PFSK-1 (cell line): ENCODE measurements at regions not wholly inside any gene's neighbourhood (a gene's known extent, or its start where the extent isn't known, plus 50 kb on each side); places are given as distances from the start of the nearest gene placed in this dataset.
A peak's percentile ranks its signal among the peaks of the same experiment; 100 is the strongest.

ENCODE experiments used
- FOXP2 ChIP-seq: optimal IDR thresholded peaks from 2 replicates; pipeline ENCODE3; 2011; ENCODE audit warnings: borderline replicate concordance, control low read depth, inconsistent platforms; ENCODE audit not compliant: insufficient read depth; ENCODE audit errors: extremely low read length, extremely low read depth
- POLR2AphosphoS5 ChIP-seq: IDR thresholded peaks from 2 replicates; pipeline ENCODE4 v1.6.1; 2012; ENCODE audit warnings: low read depth, mild to moderate bottlenecking, control low read depth, low read length, moderate library complexity
- REST ChIP-seq, 2 experiments: IDR thresholded peaks; 2 replicates each; pipeline versions ENCODE4 v1.6.1 to v1.8.0; 2011 to 2012; ENCODE audit warnings: low read depth in 2 of 2, low read length in 2 of 2, control low read depth in 1 of 2, inconsistent platforms in 1 of 2, mild to moderate bottlenecking in 1 of 2, moderate library complexity in 1 of 2; ENCODE audit not compliant: insufficient read depth in 1 of 2
- SIN3A ChIP-seq: IDR thresholded peaks from 2 replicates; pipeline ENCODE4 v1.6.1; 2012; ENCODE audit warnings: mild to moderate bottlenecking, low read length, moderate library complexity, borderline replicate concordance; ENCODE audit not compliant: insufficient read depth
- TAF1 ChIP-seq: IDR thresholded peaks from 2 replicates; pipeline ENCODE4 v1.6.1; 2012; ENCODE audit warnings: low read length, control low read depth, borderline replicate concordance; ENCODE audit not compliant: insufficient read depth

- TF ChIP-seq POLR2AphosphoS5 (no peak), SIN3A (no peak), REST (IDR thresholded peaks at IDR 0.05; ENCODE audit: insufficient read depth in 1 of 2, low read depth in 2 of 2, low read length in 2 of 2) (no peak), FOXP2 (no peak), TAF1 (no peak)
Measured at GRCh38 chrX:96403446-96403845, 281.2 kb upstream of the DIAPH2 start.

- TF ChIP-seq FOXP2 (no peak), POLR2AphosphoS5 (no peak), SIN3A (no peak), TAF1 (no peak), REST (IDR thresholded peaks at IDR 0.05; ENCODE audit: insufficient read depth in 1 of 2, low read depth in 2 of 2, low read length in 2 of 2) (no peak)
Measured at GRCh38 chrX:96405842-96406241, 278.8 kb upstream of the DIAPH2 start.

- TF ChIP-seq REST (IDR thresholded peaks at IDR 0.05; ENCODE audit: insufficient read depth in 1 of 2, low read depth in 2 of 2, low read length in 2 of 2) (no peak), FOXP2 (no peak), TAF1 (no peak), SIN3A (no peak), POLR2AphosphoS5 (no peak)
Measured at GRCh38 chrX:96407072-96407471, 277.6 kb upstream of the DIAPH2 start.

GRCh38 chrX:96407501-96407900 is 277.1 kb upstream of the DIAPH2 start:
- TF ChIP-seq TAF1 (peak; percentile 43; the same call in 1 of the 2 replicates), REST (IDR thresholded peaks at IDR 0.05; ENCODE audit: insufficient read depth in 1 of 2, low read depth in 2 of 2, low read length in 2 of 2) (no peak), SIN3A (no peak), POLR2AphosphoS5 (no peak), FOXP2 (peak; percentile 15)

- TF ChIP-seq POLR2AphosphoS5 (no peak), TAF1 (no peak), SIN3A (no peak), FOXP2 (no peak), REST (IDR thresholded peaks at IDR 0.05; ENCODE audit: insufficient read depth in 1 of 2, low read depth in 2 of 2, low read length in 2 of 2) (no peak)
Measured at GRCh38 chrX:96407981-96408380, 276.7 kb upstream of the DIAPH2 start.
